ENCODE measurements at regions not wholly inside any gene's neighbourhood (a gene's known extent, or its start where the extent isn't known, plus 50 kb on each side); places are given as distances from the start of the nearest gene placed in this dataset.

- no peak for TF ChIP-seq CTCF (IDR thresholded peaks at IDR 0.05; ENCODE audit: low read depth, low read length, poor library complexity, severe bottlenecking)
- no peak for TF ChIP-seq EZH2phosphoT487 (IDR thresholded peaks at IDR 0.05; ENCODE audit: borderline replicate concordance, low read length)
Measured at GRCh38 chr12:58189893-58190292, 248.5 kb downstream of the ATP23 start.

All from DOHH2 (cell line).